ENCODE measurements at regions not wholly inside any gene's neighbourhood (a gene's known extent, or its start where the extent isn't known, plus 50 kb on each side); places are given as distances from the start of the nearest gene placed in this dataset.
"Not testable (repeated sequence)": the region's sequence is repeated elsewhere in the genome, so short reads cannot be mapped to it uniquely, and the experiment has no call there.

DNA sequence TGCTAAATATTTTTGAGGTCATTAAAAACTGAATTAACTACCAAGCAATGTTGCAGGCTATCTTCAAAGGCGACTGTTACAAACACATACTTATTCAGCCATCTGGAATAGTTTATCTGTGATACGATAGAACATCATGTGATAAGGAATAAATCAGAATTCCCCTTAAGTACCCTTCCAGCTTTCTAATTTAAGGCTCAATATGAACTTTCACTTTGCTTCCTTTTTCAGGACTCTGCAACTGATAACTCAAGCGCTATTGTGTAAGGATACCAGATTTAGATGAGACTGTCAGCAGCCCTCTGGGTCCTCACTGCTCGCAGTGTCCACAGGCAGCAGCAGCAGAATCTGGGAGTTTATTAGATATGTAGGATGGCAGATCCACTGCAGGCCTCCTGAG is 416.3 kb downstream of the SPATA31D1 start:
- DNase-seq, result no peak

DNA sequence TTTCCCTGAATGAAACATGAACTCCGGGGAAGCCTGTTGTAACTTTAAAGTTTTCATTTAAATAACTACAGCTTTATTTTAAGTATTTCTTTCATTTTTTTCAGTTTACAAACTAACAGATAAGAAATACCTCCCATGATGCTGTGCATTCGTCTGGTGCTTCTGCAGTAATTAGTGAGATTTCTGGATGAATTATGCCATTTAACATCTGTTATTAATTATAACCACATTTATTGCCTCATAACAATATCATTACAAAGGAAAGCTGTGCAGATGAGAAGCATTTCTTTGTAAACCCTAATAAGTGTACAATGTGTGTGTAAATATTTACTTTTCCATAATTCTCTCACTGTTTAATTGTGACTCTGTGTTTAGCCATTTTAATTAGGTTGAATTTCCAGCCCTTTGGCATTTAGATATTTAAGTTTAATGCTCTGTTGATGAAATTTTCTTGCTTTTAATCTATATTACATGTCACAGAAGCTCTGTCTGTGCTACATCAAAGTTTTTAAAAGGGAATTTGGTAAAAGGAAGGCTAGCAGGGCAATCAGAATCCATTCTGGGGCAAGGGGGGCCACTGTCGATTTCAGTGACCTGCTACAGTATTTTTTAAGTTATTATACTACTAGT is 418.0 kb downstream of the SPATA31D1 start:
- no peak for DNase-seq

DNA sequence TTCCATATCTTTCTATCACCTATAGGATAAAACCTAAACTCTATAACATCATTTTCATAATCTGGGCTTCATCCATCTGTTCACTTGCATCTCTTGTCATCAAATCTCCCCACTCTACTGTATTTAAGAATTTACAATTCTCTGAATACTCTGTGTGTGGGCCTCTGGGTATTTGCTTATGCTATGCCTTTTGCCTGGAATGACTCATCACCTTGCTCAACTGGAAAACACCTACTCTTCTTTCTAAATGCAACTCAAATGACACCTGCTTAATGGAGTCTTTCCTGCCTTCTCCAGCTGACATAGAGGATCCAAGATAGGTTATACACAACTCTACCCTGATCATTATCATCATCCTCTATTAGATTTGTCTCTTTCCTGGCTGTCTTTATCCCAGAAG is 421.7 kb downstream of the SPATA31D1 start:
- no peak for DNase-seq

DNA sequence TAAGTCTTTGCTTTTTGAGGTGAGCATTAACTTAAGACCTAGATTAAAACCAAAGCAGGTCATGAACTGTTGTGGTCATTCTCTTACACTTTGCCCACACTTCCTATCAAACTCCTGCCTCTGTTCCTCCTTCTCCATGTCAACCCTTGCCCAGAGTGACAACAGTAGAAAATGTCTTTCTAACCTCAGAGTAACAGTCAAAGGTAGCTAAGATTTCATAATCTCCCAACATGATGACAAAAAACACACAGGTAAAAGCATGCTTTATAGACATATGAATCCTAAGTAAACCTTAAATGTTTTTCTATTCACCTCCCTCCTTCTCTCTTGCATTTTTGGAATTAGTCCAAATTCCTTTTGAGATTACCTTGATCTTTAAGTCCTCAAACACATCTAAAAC is 422.3 kb downstream of the SPATA31D1 start:
- no peak for DNase-seq

DNA sequence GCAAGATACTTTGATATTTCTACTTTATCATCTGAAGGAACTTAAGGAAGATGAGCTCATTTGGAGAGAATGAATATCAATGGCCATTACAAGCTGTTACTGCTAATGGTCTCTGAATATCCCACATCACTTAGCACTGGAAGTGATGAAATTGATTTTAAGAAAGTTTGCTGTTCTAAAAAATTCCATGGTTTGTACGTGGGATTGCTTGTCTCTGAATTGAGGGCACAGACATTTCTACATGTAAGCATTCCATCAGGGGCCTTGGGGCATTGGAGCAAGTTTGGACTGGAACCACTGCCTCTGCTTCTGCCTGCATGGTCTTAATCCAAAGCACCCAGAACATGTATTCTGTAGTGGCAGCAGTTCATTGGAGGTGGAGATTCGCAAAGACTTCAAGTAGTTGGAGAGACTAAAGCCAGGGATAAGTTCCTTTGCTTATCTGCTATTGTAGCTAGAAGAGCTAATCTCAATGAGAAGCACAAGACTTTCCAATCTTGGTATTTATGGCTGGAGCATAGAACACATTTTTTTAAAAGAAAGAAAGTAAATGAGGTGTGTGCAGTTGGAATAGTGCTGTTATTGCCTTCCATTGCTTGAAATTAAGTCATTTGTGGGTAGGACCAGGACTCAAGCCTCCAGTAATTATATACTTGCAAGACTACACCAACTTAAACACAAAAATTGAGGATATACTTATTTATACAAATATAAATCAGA is 424.2 kb downstream of the SPATA31D1 start:
- DNase-seq, result no peak

DNA sequence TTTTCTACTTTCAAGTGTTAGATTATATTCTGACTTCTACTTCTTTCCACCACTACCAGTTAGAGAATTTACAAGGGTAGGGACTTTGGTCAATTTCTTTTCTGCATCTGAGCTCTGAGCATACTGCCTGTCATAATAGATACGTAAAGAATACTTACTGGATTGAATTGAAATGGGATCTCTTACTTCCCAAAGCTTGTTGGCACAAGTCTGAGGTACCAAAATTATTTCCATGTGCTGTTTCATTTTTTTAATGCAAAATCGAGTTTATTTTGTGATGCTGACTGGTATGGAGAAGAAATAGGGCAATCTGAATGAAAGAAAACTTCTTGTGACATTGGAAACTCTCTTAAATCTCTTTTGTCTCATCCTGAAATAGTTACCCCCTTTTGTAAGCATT is 428.9 kb downstream of the SPATA31D1 start:
- DNase-seq, result no peak

DNA sequence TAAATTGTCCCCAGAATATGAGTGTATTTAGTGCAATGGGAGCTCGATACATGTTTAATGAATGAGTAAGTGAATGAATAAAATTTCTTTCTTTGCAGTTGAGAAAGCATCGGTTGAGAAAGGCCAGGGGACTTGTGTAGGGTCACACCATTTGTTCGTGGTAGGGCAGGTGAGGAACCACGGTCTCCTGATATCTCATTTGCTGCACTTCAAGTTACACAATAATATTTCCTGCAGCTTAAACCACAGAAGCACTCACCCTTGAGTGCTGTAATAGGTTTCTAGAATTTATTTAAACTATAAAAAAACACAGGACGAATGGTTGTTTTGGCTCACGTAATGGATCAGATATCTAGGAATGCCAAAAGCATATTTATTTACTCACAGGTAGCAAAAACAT is 429.8 kb downstream of the SPATA31D1 start:
- no peak for DNase-seq

DNA sequence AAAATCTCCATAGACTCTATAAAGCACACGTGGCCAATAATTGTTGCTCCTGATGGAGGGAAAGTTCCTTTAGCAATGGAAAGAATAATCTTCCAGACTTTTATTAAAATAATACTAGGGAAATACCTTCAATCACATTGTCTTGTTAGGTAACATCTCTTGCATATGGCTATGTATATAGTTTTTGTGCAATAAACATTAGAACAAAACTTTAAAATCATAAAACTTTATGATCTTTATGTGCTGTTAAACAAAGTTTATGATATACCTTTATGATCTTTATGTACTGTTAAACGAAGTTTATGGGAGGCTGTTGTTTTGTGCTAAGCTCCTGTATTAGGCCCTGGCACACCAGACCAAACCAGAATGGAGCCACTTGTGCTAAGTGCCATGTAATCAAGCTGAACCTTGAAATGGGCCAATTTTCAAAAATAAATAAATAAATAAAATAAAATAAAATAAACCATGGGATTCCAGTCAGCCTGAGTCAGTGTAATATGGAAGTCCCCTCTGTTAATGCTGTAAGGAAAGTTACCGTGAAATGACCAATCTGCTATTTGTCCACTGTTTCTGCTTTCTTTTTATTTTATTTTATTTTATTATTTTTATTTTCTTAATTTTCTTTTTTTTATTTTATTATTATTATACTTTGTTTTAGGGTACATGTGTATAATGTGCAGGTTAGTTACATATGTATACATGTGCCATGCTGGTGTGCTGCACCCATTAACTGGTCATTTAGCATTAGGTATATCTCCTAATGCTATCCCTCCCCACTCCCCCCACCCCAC is 431.3 kb downstream of the SPATA31D1 start:
- no peak for DNase-seq

DNA sequence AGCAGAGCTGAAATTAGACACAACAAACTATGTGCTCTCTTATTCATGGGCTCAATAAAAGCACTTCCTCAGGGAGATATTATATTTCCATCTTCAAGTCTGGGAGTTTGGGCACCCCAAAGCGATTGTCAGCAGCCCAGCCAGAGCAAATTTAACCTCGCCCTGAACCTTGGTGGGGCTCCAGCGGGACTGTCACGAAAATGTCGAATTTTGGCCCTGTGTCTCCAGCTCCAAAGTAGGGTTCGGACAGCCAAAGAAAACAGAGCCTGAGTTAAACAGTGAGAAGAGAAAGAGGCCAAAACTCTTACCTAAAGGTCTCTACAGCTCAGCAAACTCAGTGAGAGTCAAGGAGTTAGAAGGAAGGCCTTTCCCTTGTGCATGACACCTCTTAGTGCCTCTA is 432.9 kb downstream of the SPATA31D1 start:
- DNase-seq, result no peak

DNA sequence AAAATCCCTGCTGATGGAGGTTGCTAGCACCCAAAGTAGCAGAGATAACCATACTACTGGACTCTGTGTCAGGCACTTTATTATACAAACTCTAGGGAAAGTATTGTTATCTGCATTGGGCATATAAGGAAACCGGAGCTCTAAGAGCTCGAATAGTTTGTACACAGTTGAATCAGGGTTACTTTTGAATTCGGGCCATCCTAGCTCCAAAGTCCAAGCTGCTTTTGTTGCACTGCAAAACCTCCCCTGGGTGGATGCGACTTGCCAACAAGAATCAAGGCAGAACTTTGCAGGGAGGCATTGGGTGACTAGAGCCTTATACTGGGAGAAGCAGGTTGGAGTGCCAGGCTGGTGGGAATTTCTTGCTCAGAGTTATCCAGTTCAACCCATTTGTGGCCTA is 435.1 kb downstream of the SPATA31D1 start:
- DNase-seq, result no peak

DNA sequence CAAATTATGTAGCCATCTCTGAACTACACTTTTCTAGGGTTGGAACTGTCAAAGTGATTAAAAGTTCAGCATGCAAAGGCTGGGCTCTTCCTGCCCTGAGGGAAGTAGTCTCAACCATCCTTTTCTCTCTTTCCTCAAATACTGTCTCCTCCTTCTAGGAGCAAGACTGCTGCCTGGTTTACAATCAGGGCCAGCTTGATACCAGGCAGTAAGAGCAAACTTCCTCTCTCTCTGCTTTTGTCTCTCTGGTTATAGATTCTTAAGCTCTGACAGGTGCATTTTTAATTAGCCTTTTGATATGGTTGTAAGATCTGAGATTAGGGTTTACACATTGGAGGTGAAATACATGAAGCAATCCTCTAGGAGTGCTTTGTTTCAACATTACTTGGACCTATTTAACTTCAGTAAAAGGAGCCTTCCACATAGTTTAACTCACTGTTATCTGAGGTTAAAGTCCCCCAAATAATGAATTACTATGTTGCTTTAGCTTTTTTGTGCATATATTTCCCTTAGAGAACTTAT is 436.1 kb downstream of the SPATA31D1 start:
- no peak for DNase-seq

DNA sequence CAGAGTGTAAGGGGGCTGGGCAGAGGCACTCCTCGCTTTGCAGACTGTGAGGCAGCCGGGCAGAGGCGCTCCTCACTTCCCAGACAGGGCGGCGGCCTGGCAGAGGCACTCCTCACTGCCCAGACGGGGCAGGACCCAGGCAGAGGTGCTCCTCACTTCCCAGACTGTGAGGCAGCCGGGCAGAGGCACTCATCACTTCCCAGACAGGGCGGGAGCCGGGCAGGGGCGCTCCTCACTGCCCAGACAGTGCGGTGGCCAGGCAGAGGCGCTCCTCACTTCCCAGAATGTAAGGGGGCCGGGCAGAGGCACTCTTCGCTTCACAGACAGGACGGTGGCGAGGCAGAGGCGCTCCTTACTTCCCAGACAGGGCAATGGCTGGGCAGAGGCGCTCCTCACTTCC is 442.5 kb downstream of the SPATA31D1 start:
- DNase-seq, result no peak

DNA sequence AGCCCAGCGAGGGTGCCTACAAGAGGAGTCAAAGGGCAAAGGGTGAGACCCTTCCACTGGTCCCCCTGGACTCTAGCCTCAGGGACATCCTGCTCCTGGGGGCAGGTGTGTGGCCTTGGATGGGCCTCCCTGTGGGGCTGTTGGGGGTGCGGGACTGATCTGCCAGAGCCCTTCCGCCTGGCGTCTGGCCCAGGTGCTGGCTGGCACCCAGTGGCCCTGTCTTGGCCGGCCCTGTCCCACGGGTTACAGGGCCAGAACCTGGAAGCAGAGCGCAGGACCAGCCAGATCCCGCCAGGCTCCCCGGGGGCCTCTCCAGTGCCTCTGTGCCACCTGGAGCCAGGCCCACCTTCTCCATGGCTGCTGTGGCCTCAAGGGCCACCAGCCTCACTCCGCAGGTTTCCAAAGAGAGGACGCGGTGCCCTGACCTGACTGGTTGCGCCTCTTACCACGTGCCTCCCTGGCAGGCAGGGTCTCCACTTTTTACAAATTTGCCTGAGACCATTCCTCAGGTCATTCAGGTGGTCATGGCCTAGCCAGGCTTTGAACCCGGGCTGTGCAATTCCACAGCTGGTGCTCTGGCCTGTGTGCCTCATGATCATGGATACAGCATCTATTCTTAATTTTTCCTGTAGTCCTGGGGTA is 444.8 kb downstream of the SPATA31D1 start:
- DNase-seq, result not testable (repeated sequence)

DNA sequence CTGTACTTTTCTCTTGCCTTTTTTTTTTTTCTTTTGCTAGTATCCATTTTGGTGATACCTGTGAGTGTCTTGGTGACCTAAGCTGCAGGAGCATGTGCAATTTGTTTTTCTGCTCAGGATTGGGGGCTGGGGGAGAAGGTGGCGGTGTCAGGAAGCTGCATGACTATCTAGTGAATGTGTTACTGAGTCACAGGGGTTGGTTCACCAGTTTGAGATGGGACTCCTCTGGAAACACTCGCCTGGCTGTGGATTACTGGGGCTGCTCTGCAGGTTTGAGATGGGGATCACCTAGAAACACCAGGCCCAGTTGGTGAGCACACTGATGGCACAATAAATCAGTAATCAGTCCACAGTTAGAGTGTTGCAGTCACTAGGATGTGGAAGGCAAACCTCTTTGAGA is 447.9 kb downstream of the SPATA31D1 start:
- DNase-seq, result no peak

DNA sequence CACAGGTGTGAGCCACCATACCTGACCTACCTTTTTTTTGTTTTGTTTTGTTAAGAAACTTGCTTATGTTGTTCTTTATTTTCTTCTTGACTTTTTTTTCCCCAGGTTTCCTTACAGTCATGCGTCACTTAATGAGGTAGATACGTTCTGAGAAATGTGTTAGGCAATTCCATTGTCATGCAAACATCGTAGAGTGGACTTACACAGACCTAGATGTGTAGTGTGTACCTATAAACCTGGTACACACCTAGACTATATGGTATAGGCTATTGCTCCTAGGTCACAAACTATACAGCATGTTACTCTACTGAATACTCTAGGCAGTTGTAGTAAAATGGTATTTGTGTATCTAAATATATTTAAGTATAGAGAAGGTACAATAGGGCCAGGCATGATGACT is 448.6 kb downstream of the SPATA31D1 start:
- not testable (repeated sequence) for DNase-seq

DNA sequence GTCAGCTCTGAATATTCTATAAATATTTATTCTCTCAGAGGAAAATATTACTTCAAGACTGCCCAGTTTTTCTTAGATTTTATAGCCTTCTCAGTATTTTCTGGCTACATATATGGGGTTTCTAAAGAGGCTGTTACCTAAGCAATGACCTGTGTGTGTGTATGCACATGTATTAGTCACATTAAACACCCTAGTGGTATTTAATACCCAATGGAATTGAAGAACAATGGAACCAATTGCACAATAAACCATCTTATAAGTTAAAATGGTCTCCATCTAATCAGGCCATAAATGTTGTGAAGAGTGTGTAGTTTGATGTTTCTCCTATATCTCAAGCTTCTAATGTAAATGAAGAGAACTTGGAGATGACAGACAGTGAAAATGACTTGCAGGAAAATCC is 450.0 kb downstream of the SPATA31D1 start:
- DNase-seq, result no peak

DNA sequence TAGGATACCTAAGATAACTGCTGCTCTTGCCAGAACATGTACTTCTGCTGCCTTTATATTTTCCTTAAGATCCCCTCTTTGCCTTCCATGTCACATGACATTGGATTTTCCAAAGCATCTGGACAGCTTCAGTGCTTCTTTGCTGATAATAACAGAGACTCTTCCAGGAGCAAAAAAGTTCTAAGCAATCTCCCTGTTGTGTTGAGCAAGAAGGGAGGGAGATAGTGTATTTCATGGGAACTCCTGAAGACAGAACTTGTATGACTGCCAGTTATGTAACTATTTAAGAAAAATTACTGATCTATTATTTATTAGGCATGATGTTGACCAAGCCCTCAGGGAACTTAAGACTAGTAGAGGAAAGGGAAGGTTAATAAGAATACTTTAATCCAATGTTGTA is 454.7 kb downstream of the SPATA31D1 start:
- DNase-seq, result no peak

DNA sequence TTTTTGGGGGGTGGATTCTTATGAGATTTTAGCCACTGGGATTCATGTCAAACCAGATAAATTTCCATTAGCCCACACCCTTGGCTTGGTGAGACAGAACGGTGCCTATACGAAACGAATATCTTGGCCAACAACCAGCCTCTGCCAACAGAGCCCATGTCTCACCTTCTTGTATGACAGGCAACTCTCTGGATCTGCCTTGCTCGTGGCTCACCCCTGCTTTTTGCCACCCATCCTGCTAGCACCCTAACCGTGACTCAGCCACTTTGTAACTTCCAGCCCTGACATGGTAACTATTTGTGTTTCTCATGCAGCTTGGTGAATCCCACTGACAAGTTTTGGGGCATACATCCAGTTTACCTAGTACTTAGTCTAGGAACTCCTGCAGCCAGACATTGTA is 457.0 kb downstream of the SPATA31D1 start:
- no peak for DNase-seq

DNA sequence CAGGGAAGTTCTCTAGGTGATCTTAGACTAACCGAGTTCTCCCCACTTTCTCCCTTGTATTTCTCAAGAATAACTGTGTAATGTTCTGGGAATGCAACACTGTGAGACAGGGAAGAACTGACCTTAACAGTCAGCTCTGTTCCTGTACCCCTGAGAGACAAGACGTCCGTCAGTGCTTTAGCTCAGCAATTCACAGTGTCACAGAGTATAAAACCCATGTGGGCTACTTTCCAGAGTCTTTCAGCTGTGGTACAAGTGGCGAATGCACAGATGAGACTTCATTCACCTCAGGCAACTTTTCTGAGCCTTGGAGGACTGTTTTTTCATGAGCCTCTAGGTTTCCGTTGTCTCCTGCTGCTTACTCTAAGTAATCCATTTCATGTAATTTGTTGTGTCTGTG is 458.8 kb downstream of the SPATA31D1 start:
- DNase-seq, result no peak

DNA sequence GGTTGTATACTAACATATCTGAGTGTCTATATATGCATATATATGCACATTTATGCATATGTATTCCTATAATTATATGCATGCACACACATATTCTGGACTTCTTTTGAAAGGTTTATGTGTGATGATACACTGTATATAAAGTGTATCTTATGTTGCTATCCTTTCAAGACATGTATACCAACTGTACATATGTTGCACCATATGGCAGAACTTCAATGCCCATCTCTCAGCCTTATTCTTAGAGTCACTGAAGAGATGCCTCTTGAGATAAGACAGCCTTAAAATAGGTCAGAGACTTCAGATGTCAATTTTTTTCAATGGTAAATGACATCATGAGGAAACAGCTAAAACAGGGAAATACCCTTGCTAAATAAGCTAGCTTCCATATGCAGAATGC is 461.4 kb downstream of the SPATA31D1 start:
- peak; percentile 46 for DNase-seq

DNA sequence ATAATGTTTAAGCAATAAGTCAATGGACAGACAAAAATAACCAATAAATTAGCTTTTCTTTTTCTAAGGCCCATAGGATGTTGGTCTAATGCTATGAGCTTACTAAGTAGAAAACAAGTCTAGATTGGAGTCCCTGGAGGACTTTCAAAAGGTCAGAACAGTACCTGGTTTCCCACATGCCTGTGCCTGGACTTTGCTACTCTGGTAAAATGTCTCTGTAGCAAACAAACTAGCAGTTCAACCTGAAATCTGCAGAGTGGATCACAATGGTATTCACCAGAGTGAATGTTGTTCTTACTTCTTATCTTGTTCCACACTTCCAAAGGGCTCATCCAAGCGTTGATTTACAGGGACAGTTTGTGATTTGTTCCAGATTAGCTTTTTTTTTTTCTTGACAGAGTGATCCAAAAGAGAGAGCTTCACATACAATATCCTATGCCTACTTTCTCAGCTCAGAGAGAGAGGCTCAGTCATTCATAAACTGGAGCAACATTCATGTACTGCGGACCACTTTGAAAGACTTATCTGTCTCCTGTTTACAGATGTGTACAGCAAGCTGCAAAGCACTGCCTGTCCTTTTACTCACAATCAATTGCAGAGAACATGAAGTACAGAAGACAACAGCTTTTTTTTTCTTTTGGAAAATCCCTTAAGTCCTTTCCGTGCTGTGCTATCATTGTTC is 466.1 kb downstream of the SPATA31D1 start:
- no peak for DNase-seq

DNA sequence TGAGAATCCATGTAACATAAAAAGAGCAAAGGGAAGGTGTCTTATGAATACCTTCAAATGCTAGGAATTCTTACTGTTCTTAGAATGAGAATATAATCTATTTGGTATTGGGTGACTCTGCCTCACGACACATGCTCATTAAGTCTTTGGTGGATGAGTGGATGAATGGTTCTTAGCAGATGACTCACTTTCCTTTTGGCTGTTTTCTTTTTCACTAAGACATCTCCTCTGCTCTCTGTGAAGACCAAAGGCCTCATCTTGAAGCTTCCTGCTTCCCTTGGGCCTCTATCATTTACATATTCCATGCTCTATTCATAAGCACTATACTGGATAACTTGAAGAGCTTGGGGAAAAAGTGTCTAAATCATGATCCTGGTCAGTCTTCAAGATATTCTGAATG is 468.1 kb downstream of the SPATA31D1 start:
- no peak for DNase-seq

DNA sequence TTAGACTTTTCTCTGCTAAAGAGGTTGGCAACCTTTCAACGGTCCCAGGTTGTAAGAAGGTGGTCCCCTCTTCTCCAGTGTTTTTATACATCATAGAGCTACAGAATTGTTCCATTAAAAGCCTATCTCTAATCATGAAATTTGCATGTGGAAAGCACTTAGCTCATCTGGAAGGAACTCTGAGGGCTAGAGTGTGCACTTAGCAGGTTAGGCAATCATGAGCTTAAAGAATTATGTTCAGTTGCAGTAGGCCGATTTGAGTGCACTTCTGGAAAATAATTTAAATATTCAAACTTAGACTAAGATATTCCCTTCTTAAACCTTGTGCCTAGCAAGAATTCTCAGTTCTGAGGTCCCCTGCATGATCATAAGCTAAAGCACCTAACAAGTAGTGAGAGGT is 468.7 kb downstream of the SPATA31D1 start:
- peak; percentile 18 for DNase-seq
